Skin epidermis (tissue), 12 donors: ENCODE measurements at regions not wholly inside any gene's neighbourhood (a gene's known extent, or its start where the extent isn't known, plus 50 kb on each side); places are given as distances from the start of the nearest gene placed in this dataset.
"Not testable (repeated sequence)": the region's sequence is repeated elsewhere in the genome, so short reads cannot be mapped to it uniquely, and the experiment has no call there.

Experiments
- H3K27ac ChIP-seq, 21 experiments: fragments of 200-600 bp; sonication (generic) in 11 of 21; one replicate each; pipeline ENCODE4 v1.5.0; 2020; ENCODE audit warnings: mild to moderate bottlenecking in 3 of 21, inconsistent platforms in 2 of 21, moderate library complexity in 2 of 21
- H3K4me3 ChIP-seq, 7 experiments: fragments of 200-600 bp; sonication (generic) in 2 of 7; one replicate each; pipeline ENCODE4 v1.5.0; 2020; ENCODE audit warnings: inconsistent platforms in 2 of 7, mild to moderate bottlenecking in 2 of 7, moderate library complexity in 1 of 7

GRCh38 chr1:181190364-181191035 is 102.0 kb downstream of the IER5 start:
- peak overlapping the region in 1 of 21 experiments; percentile 47 for H3K27ac ChIP-seq

GRCh38 chr1:181191494-181192040 is 103.1 kb downstream of the IER5 start:
- no peak overlapping the region for H3K27ac ChIP-seq
- no peak overlapping the region for H3K4me3 ChIP-seq

More at GRCh38 chr1:181190364-181191035, 102.0 kb downstream of the IER5 start:
- H3K4me3 ChIP-seq = peak overlapping the region in 1 of 7 experiments; percentile 7

- no peak overlapping the region for H3K4me3 ChIP-seq
- H3K27ac ChIP-seq = no peak overlapping the region
Measured at GRCh38 chr1:181192316-181192715, 103.8 kb downstream of the IER5 start.

- Histone ChIP-seq H3K27ac (no peak overlapping the region), H3K4me3 (no peak overlapping the region)
Measured at GRCh38 chr1:181202986-181203555, 114.6 kb downstream of the IER5 start.

- Histone ChIP-seq H3K27ac (no peak overlapping the region), H3K4me3 (no peak overlapping the region)
Measured at GRCh38 chr1:181204530-181204929, 116.0 kb downstream of the IER5 start.

GRCh38 chr1:181205901-181206300 is 117.4 kb downstream of the IER5 start:
- Histone ChIP-seq H3K4me3 (no peak overlapping the region), H3K27ac (no peak overlapping the region)

- H3K4me3 ChIP-seq = no peak overlapping the region
- no peak overlapping the region for H3K27ac ChIP-seq
Measured at GRCh38 chr1:181206513-181206912, 118.0 kb downstream of the IER5 start.

- no peak overlapping the region for H3K27ac ChIP-seq
- H3K4me3 ChIP-seq = no peak overlapping the region
Measured at GRCh38 chr1:181206979-181207790, 118.7 kb downstream of the IER5 start.

- H3K4me3 ChIP-seq = no peak overlapping the region
- no peak overlapping the region for H3K27ac ChIP-seq
Measured at GRCh38 chr1:181208083-181208482, 119.6 kb downstream of the IER5 start.

GRCh38 chr1:181208967-181209366 is 120.5 kb downstream of the IER5 start:
- Histone ChIP-seq H3K4me3 (no peak overlapping the region), H3K27ac (no peak overlapping the region)

GRCh38 chr1:181213056-181213455 is 124.6 kb downstream of the IER5 start:
- Histone ChIP-seq H3K4me3 (no peak overlapping the region), H3K27ac (no peak overlapping the region)

- no peak overlapping the region for H3K4me3 ChIP-seq
- no peak overlapping the region for H3K27ac ChIP-seq
Measured at GRCh38 chr1:181216591-181216994, 128.1 kb downstream of the IER5 start.

GRCh38 chr1:181219938-181220337 is 131.4 kb downstream of the IER5 start:
- no peak overlapping the region for H3K27ac ChIP-seq

GRCh38 chr1:181221078-181221477 is 132.6 kb downstream of the IER5 start:
- H3K27ac ChIP-seq = no peak overlapping the region
- no peak overlapping the region for H3K4me3 ChIP-seq

More at GRCh38 chr1:181219938-181220337, 131.4 kb downstream of the IER5 start:
- no peak overlapping the region for H3K4me3 ChIP-seq

GRCh38 chr1:181222972-181223505 is 134.5 kb downstream of the IER5 start:
- Histone ChIP-seq H3K4me3 (no peak overlapping the region), H3K27ac (no peak overlapping the region)

- not testable (repeated sequence) for H3K27ac ChIP-seq, H3K4me3 ChIP-seq
Measured at GRCh38 chr1:181226728-181227127, 138.2 kb downstream of the IER5 start.

- H3K27ac ChIP-seq = no peak overlapping the region
Measured at GRCh38 chr1:181239086-181239485, 150.6 kb downstream of the IER5 start.

GRCh38 chr1:181246320-181246719 is 157.8 kb downstream of the IER5 start:
- not testable (repeated sequence) for H3K4me3 ChIP-seq, H3K27ac ChIP-seq

More at GRCh38 chr1:181239086-181239485, 150.6 kb downstream of the IER5 start:
- no peak overlapping the region for H3K4me3 ChIP-seq

- H3K4me3 ChIP-seq, H3K27ac ChIP-seq: not testable (repeated sequence)
Measured at GRCh38 chr1:181248361-181248760, 159.9 kb downstream of the IER5 start.

GRCh38 chr1:181249186-181249585 is 160.7 kb downstream of the IER5 start:
- Histone ChIP-seq H3K27ac (no peak overlapping the region), H3K4me3 (no peak overlapping the region)
